GM21576 (cell line): ENCODE measurements at regions not wholly inside any gene's neighbourhood (a gene's known extent, or its start where the extent isn't known, plus 50 kb on each side); places are given as distances from the start of the nearest gene placed in this dataset.
A peak's percentile ranks its signal among the peaks of the same experiment; 100 is the strongest.

Experiments
- ATAC-seq: cut with Tn5 transposase; IDR thresholded peaks from one replicate; pipeline ENCODE4 v1.9.1; 2021; ENCODE audit warnings: mild to moderate bottlenecking, moderate library complexity; ENCODE audit not compliant: unreplicated experiment

DNA sequence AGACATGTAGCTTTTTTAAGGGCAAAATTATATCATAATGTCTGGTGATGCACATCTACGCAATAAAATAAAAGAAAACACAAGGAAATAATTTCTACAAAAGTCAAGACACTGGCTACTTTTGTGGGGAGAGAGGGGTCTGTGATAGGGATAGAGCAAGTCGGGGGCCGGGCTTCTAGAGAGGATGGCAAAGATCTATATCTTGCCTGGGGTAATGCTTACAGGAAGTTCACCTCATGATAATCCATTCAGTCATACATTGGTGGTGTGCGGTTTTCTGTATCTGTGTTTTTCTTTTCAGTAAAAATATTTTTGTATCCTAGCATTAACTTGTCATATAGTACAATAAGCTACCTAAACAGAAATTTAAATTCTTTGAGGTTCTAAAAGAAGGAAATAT lies 178.8 kb downstream of the ARRDC4 start:
- no peak for ATAC-seq

DNA sequence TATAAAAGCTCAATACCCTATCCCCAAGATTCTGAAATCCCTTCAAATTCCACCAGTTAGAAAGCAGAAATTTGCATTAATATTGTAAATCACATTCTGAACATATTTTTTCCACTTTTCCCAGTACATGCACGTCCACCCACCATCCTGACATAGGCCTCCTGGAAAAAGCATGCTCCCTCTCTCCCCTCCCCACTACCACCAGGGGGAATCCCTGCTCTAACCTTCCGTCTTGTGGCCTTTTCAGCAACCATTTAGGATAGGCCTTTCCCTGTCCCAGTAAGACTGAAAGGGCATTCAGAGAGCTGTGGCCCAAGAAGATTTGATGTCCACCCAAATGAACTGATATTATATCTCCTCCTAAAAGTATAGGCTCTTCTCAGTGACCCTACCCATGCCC lies 182.1 kb downstream of the ARRDC4 start:
- no peak for ATAC-seq

DNA sequence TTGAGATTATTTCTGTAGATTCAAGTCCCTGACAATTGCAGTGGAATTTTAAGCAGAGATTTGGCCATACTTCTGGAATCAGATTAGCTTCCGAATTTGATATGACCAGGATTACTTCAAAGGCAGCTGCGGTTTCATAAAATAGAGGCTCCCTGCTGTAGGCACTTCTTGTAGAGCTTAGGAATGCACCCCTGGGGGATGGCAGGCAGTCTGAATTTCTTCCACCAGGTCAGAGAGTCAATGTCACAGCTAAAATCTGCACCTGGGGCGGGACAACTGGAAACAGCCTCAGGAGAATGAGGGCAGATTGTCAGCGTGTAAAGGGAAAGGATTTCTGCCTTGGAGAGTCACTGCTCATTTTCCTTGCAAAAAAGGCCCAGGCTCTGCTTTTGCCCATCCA lies 182.6 kb downstream of the ARRDC4 start:
- no peak for ATAC-seq

DNA sequence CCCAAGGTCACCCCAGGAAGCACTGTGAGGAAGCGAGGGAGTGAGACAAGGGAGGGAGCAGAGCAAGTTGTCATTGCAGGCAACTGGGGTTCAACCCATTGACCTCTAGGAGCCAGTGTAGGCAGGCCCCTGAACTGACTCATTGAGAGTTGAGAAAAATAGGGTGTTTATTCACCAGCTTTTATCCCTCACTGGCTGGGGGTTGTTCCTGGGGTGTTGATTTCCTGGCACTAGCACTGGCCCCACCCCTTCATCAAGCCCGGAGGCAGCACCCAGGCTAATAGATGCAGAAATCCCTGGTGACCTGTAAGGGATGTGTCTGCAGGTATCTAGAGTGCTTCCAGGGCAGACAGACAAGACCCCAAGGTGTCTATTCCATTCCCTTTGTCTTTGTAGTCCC lies 183.9 kb downstream of the ARRDC4 start:
- no peak for ATAC-seq

DNA sequence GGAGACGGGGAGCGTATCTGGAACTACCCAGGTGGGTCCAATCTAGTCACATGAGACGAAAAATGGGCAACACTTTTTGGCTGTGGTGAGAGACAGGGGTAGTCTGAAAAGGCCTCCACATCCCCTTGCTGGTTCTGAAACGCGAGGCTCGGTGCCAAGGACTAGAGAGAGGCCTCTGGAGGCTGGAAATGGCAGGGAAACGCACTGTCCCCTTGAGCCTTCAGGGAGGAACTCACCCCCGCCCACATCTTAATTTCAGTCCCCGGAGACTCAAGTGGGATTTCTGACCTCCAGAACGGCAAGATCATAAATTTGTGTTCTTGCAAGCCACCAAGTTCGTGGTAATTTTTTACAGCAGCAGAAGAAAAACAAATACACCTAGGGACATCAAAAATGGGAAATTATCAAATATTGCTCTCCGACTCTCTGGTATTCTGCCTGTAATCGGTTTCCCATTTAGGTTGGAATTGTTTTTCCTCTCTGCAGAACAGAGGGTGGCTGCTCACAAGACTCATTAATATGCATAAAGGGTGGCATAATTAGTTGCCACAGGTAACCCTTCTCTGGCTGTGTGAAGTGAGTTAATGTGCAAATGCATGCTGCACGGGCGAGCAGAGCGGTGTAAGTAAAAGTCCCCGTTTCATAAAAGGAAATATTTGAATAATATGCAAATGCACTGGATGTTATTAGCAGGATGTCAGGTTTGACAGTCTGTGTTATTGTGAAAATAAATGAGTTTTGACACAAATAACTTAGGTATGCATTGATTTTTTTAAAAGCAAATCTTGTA lies 185.7 kb downstream of the ARRDC4 start:
- ATAC-seq, result no peak

DNA sequence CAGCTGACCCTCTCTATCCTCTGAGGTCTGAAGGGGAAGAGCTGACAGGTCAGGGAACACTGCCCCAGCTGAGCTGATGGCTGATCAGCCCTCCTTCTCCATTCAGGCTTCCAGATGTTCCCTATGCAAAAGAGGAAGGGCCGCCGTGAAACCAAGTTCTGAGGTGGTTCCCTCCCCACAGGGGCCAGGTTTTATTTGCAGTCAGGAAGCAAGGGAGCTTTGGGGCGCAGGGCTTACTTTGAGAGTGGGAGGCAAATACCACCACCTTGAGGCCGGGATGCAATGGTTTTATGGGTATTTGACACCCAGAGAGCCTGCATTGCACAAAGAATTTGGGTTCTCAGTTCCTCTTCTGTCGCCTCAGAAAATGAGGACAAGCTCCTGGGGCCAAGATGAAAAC lies 186.9 kb downstream of the ARRDC4 start:
- no peak for ATAC-seq

DNA sequence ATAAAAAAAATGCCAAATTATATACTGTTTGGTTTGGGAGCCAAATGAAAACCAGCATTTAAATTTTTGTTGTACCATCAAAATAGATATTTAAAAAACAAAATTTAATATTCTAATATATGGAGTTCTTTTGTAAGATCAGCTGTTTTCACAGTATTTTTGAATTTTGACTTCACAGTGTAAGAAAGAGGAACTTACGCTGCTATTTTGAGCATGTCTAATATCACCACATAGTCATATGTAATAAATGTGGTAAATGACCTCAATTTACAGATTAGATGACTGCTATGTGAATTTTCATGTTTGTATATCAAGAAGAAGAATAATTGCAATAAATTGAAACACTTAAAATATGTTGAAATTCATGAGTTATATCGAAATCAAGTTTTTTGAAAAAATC lies 189.6 kb downstream of the ARRDC4 start:
- ATAC-seq, result no peak

DNA sequence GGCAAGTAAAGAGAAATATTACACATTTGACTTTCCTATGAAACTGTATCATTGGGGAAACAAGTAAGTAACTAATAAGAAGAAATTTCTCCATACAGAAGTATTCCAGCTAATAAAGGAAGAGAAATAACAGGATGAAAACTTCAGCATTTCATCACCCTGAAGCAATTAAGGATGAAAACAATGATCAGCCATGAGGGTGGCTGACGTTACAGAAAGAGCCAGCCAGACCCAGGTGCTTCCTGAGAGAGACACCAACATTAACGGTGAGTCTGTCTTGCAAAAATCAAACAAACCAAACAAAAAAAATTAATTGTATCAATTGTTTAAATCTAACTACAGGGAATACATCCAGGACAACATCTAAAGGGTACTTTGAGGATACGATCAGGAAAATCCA lies 190.0 kb downstream of the ARRDC4 start:
- ATAC-seq, result no peak

DNA sequence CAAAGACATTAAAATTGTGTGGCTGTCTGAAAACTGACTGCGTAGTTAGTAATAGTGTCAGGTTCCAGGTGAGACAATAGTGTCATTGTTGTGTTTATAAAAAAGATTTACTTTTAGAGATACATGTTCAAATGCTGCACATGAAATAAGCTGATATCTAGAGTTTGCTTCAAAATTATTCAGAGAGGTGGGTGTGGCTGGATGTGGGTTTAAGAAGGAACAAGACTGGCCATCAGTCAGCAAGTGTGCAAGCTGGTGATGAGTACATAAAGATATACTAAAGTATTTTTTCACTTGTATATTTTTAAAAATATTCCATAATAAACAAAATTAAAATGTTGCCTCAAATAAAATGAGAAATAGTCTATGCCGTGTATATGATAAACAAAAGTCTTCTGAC lies 190.6 kb downstream of the ARRDC4 start:
- no peak for ATAC-seq

DNA sequence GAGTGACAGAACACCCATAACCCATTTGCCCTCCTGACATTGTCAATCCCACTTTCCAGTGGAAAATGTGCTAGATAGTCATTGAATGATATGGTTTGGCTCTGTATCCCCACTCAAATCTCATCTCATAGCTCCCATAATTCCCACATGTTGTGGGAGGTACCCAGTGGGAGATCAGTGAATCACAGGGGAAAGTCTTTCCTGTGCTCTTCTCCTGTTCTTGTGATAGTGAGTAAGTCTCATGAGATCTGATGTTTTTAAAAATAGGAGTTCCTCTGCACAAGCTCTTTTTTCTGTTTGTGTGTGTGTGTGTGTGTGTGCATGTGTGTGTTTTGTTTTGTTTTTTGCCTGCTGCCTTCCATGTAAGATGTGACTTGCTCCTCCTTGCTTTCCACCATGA lies 191.7 kb downstream of the ARRDC4 start:
- ATAC-seq, result no peak

DNA sequence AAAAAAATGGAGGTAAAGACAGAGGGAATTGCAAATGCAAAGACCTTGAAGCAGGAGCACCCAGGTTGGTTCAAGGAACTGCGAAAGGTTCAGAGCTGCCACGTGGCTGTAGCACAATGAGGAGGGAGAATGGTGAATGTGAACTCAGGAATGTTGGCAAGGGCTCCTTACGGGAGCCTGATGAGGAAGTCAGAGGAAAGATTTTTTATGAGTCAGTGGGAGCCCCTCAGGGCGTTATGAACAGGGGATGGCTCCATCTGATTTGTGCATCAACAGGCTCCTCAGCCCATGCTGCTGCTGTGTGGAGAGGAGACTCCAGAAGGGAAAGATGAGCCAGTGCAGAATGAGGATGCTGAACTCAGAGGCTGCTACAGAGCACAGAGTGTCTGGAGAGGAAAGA lies 194.4 kb downstream of the ARRDC4 start:
- no peak for ATAC-seq

DNA sequence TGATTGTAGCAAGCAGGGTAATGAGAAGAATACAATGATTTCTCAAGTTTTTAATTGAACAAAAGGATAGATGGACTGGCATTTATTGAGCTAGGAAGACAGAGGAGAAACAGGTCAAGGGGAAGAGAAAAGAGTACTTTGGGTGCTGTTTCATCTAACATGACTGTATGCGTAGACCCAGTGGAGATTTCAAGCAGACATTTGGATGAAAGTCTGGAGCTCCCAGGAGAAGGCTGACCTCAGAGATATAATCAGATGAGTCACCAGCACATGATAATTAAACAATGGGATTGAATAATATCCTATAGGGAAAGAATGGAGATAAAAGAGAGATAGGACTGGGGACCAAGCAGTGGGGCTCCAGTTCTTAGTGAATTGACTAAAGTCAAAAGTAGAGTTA lies 194.9 kb downstream of the ARRDC4 start:
- no peak for ATAC-seq

DNA sequence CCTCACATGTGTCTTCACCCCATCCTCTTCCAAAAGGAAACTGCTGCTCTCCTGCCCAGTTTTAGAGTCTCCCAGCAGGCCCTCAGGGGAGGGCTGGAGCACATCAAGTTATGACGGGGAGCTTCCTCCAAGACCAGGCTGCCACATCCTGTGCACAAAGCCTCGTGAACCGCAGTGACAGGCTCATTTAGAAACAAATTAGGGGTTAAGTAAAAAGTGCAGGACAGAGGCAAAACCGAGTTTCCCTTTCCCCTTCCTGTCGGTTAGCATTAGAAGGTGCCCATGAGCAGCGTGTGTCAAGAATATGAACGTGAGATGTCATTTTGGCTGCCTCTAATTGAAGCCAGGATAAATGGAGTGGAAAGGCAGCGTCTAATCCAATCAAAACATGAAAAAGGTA lies 199.7 kb downstream of the ARRDC4 start:
- ATAC-seq, result peak; percentile 96

DNA sequence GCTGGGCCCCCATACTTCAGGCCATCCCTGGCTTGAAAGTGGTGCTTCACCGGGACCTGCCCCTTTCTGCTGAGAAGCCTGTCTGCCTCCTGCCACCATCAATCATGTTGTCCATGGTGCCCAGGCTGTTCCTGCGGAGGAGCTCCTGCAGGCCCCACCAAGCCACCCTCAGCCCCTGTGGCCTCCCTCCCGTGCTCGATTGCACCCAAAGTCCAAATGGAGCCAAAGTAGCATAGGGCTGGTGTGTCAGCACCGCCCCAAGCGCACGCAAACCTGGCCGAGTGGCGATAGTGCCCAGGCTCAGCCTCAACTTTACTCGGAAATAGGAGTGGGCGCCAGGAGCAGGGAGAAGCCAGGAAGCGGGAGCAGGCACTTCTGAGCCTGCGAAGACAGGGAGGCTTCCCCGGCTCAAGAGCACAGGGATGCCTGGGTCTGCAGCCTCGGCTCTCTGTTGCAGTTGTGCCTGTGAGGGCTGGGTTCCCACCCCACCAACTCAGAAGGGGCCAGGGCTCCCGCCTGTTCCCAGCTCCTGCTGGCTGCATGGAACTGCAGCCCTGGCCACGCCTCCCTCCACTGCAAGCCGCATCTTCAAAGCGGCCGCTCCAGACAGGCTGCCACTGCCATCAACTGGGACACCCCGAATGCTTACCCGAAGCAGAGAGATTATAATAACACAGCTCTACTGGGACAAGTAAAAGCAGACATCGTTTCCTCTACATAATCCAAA lies 203.0 kb downstream of the ARRDC4 start:
- no peak for ATAC-seq

DNA sequence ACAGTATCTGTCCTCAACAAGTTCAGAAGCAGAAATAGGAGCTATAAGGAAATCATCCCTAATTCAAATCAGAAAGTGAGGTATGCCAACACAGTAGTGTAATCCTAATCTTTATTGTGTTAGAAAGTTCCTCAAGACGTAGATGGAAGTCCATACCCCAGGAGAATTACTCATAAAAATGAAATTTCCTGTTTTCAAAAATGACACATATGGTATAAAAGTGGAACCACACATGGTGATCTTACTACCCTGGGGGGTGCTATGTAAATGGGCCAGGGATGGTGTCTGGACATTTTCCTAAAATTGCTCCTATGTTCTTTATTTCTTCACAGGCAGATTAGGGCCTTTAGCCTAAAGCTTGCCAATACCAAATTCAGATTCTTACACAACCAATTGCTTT lies 204.1 kb downstream of the ARRDC4 start:
- no peak for ATAC-seq

DNA sequence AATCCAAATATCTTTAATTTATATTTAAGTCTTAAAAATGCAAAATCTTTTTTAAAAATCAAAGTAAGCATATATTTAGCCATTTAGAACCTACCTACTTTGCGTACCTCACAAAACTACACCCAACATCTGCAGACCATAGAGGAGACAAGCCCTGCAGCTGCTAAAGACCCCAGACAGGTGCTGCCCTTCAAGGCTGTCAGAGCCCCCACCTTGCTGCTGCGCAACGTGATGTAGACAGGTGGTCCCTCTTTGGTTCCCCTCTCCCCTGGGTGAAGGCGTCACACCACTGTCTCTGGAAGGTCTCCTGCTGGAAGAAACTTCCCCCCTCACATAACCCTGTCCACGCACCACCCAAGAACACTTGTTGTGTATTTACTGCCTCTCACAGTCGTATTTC lies 204.5 kb downstream of the ARRDC4 start:
- no peak for ATAC-seq

DNA sequence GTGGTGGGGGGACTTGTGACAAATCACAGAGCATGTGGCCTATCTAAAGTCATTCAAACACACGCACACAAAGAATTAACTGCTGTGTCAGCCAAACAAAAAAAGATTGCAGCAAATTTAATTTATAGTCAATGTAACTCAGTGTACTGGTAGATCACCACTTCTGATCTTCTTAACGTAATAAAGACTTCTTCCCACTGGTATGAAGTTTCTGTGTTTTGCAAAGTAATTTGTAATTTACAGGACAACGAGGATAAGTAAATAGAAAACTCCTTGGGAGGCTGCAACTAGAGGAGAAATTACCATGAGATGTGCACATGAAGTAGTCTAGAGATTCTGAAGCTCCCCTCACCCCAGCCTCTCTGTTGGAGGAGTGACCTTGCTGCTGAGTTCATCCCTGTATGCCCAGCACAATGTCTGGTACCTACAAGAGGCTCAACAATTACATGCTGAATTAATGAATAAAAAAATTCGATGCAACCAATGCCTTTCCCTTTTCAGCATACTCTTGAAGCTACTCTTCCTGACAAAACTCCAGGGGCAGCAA lies 207.3 kb downstream of the ARRDC4 start:
- no peak for ATAC-seq

DNA sequence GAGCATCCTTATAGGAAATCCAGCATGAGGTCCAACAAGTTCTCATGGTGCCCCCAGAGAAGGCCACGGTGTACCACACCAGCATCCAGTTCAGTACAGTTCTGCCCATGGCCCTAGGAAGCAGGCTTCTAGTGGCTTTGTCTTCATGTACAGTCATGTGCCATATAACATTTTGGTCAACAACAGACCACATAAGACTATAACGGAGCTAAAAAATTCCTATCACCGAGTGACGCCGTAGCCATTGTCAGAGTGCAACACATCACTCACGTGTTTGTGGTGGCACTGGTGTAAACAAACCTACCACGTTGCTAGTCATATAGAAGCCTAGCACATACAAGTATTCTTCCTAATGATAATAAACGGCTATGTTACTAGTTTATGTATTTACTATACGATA lies 209.0 kb downstream of the ARRDC4 start:
- no peak for ATAC-seq

DNA sequence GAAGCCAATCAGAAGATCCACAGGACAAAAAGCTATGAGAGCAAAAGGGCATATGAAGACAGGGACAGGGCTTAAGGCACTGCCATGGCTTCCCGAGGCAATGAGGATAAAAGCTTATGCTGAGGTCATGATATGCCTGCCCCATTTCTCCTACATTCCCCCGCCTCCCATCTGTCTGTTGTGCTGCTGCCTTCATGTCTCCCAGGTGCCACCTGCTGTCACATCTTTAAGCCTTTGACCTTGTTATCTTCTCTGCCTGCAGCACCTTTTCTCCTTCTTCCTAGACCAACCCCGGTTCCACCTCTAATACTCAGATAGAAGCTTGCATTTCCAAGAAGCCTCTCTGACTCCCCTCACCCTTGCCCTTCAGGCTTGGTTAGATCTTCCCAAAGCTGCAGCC lies 213.8 kb downstream of the ARRDC4 start:
- no peak for ATAC-seq

DNA sequence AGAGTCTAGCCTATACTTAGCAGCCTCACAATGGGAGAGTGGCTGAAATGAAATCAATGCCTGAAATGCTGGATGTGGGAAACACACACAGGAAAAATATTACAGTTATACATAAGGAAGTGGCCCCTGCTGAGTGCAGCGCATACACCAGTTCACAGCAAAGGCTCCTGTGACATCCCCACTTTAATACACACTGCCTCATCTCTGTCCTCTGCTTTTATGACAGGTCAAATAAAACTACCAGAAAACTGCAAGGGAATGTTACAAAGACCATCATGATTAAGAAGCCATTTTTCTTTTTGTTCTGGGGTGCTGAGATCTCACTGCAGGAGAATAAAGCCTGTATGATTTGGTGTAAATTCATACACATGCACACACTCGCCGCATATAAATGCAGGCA lies 214.3 kb downstream of the ARRDC4 start:
- ATAC-seq, result no peak

DNA sequence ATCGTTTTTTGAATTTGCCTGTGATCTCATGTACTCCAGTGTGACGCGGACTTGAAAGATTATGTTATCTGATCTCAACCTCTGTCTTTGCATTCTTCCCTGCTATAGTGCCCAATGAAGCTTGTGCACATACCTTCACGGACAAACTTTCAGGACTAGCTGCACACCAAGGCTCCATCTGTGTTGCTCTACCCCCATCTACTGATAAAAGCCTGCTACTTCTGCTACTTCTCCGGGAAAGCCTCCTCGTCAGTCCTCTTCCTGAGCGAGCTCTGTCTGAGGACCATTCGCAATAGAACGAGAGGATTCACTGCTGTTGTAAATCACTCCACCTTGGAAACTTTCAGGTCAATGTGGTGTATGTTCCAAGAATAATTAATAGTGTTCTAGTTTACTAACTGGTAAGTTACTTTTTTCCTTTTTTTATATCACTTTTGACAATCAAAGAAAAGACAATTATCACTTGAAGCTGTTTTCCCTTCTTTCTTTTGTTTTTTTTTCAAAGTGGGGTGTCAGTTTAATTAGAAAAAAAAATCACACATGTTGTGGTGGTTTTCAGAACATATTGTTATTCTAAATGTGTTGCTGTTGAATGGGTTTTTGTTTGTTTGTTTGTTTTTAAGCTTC lies 217.6 kb downstream of the ARRDC4 start:
- ATAC-seq, result peak; percentile 71

DNA sequence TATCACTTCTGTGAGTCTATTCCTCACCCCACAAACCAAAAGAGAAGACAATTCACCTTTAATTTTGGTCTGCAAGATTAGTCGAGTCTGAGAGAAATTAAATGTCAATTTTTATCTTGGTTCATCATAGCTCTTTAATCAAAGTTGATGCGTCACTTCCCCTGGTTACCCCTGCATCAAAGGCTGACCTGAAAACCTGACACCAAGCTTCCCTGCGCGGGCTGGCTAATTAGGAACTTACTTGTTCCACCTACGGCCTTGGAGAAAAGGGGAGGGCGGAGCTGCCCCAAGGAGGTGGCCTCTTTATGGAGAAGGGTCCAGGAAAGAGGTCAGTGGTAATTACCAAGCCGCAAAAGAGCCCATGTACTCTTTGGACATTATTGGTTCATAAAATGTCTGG lies 218.4 kb downstream of the ARRDC4 start:
- no peak for ATAC-seq
